NCI-H146 (cell line): ENCODE measurements at regions not wholly inside any gene's neighbourhood (a gene's known extent, or its start where the extent isn't known, plus 50 kb on each side); places are given as distances from the start of the nearest gene placed in this dataset.
"Not testable (repeated sequence)": the region's sequence is repeated elsewhere in the genome, so short reads cannot be mapped to it uniquely, and the experiment has no call there.

Experiments used
- DNase-seq: peaks from one replicate; lab custom pipeline; 2025; lab: John Stamatoyannopoulos, UW

- DNase-seq, result no peak
These were observed 728.3 kb upstream of the CDH8 start for GRCh38 chr16:62764572-62764971.

GRCh38 chr16:62760398-62760797, 724.2 kb upstream of the CDH8 start:
- DNase-seq, result no peak

- no peak for DNase-seq
These were observed 719.7 kb upstream of the CDH8 start for GRCh38 chr16:62755938-62756337.

GRCh38 chr16:62752854-62753253, 716.6 kb upstream of the CDH8 start:
- peak; percentile 30 for DNase-seq

GRCh38 chr16:62751218-62751617, 715.0 kb upstream of the CDH8 start:
- no peak for DNase-seq

- DNase-seq, result no peak
These were observed 705.5 kb upstream of the CDH8 start for GRCh38 chr16:62741692-62742091.

- no peak for DNase-seq
These were observed 702.6 kb upstream of the CDH8 start for GRCh38 chr16:62738666-62739460.

GRCh38 chr16:62732092-62732491, 695.9 kb upstream of the CDH8 start:
- DNase-seq, result no peak

GRCh38 chr16:62724670-62725269, 688.5 kb upstream of the CDH8 start:
- DNase-seq, result not testable (repeated sequence)

- no peak for DNase-seq
These were observed 684.4 kb upstream of the CDH8 start for GRCh38 chr16:62720651-62721050.

GRCh38 chr16:62717026-62717425, 680.8 kb upstream of the CDH8 start:
- DNase-seq, result no peak

- no peak for DNase-seq
These were observed 679.5 kb upstream of the CDH8 start for GRCh38 chr16:62715701-62716100.

GRCh38 chr16:62712566-62712965, 676.3 kb upstream of the CDH8 start:
- DNase-seq, result no peak

GRCh38 chr16:62711797-62712196, 675.6 kb upstream of the CDH8 start:
- no peak for DNase-seq

GRCh38 chr16:62709794-62710193, 673.6 kb upstream of the CDH8 start:
- DNase-seq, result no peak

GRCh38 chr16:62701426-62701825, 665.2 kb upstream of the CDH8 start:
- no peak for DNase-seq

- DNase-seq, result no peak
These were observed 664.4 kb upstream of the CDH8 start for GRCh38 chr16:62700426-62701294.

GRCh38 chr16:62692685-62693084, 656.4 kb upstream of the CDH8 start:
- no peak for DNase-seq

GRCh38 chr16:62681819-62682218, 645.6 kb upstream of the CDH8 start:
- DNase-seq, result no peak

GRCh38 chr16:62678796-62679195, 642.6 kb upstream of the CDH8 start:
- DNase-seq, result no peak

- no peak for DNase-seq
These were observed 640.1 kb upstream of the CDH8 start for GRCh38 chr16:62676306-62676705.

- no peak for DNase-seq
These were observed 629.0 kb upstream of the CDH8 start for GRCh38 chr16:62665269-62665668.

- DNase-seq, result no peak
These were observed 628.3 kb upstream of the CDH8 start for GRCh38 chr16:62664566-62664965.
